HG02642 (cell line): ENCODE measurements at regions not wholly inside any gene's neighbourhood (a gene's known extent, or its start where the extent isn't known, plus 50 kb on each side); places are given as distances from the start of the nearest gene placed in this dataset.

Experiments
- ATAC-seq: cut with Tn5 transposase; IDR thresholded peaks from one replicate; pipeline ENCODE4 v1.9.1; 2021; ENCODE audit warnings: mild to moderate bottlenecking; ENCODE audit not compliant: unreplicated experiment, poor library complexity

- no peak for ATAC-seq
Observed at GRCh38 chr4:164509951-164510350, 244.0 kb upstream of the SMIM31 start.

- no peak for ATAC-seq
Observed at GRCh38 chr4:164512124-164512523, 241.8 kb upstream of the SMIM31 start.

GRCh38 chr4:164514765-164515164 is 239.2 kb upstream of the SMIM31 start:
- no peak for ATAC-seq

GRCh38 chr4:164524789-164525188 is 229.1 kb upstream of the SMIM31 start:
- ATAC-seq: no peak

- ATAC-seq: no peak
Observed at GRCh38 chr4:164526933-164527583, 226.9 kb upstream of the SMIM31 start.

DNA sequence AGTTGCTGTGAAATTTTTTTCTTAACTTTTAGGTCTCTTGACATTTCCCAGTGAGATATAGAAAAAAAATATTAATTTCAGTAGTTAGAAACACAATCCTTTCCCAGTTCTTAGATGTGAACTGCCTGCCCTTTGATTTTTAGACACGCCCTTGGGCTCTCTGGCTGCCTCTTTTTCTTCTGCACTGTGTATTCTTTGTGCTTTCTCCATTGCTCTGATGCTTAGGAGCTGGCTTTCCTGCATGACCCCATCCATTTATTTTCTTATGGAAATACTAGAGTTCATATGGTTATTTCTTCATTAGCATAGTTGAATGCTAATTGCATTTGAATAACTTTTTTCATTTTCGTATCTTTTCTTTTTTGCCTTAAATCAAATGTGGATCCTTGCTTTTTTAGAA is 224.9 kb upstream of the SMIM31 start:
- ATAC-seq: no peak

GRCh38 chr4:164529486-164529885 is 224.4 kb upstream of the SMIM31 start:
- no peak for ATAC-seq

DNA sequence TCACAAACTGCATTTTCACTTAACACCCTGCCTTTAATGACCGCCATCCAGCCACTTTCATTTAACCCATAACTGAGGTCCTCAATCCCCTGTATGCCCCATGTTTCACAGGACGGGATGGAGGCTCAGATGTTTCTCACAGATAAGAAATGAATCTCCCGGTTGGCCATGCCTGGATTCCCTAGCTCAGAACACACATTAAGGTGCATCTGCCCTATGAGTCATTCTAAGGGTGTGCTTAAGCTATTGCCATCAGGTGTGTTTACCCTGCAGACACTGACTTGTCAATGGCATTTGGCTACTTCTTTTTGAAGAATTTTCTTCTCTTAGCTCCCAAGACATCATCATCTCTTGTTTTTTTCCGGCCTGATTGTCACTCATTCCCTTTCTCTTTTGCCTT is 222.6 kb upstream of the SMIM31 start:
- ATAC-seq: no peak

GRCh38 chr4:164536814-164537213 is 217.1 kb upstream of the SMIM31 start:
- no peak for ATAC-seq

- no peak for ATAC-seq
Observed at GRCh38 chr4:164538097-164538496, 215.8 kb upstream of the SMIM31 start.

DNA sequence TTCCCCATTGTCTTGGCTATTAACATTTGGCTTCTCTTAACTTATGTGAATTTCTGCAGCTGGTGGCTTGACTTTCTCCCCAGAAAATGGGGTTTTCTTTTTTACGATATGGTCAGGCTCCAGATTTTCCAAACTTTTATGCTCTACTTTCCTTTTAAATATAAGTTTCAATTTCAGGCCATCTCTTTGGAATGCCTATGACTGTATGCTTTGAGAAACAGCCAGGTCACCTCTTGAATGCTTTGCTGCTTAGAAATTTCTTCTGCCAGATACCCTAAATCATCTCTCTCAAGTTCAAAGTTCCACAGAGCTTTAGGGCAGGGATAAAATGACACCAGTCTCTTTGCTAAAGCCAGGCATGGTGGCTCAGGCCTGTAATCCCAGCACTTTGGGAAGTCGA is 212.9 kb upstream of the SMIM31 start:
- ATAC-seq: no peak

DNA sequence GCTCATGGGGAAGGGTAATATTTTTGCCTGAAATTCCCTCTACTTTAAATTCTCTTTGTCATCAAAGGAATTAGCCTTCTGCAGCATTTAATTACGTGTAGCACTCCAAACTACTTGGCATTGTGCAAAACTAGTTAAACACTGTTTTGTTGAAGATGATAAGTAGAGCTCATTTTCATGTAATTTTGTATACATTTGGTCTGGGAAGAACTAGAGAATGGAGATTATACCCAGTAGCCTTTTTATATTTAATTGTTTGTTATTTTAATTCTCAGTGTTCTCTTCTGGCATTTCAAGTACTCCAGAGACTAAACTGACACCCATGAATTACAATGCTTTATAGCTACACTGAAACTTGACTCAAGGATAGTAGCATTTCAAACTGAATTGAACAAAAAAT is 211.5 kb upstream of the SMIM31 start:
- ATAC-seq: no peak

GRCh38 chr4:164550989-164551712 is 202.8 kb upstream of the SMIM31 start:
- no peak for ATAC-seq

DNA sequence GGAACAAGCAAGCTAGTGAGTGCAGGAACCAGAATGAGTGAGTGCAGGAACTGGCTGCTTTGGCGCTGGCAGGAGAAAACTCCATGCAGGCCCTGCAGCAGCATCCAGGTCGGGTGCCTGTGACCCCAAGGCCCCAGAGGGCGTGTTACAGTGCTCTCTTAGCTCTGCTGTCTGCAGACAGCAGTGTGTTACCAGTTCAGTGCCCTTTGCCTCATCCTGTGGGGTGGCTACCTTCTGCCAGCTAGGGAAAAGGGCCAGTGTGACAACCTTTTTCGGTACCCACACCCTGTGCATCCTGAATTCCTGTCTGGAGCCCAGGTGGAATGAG is 202.3 kb upstream of the SMIM31 start:
- ATAC-seq: no peak

- no peak for ATAC-seq
Observed at GRCh38 chr4:164571593-164572390, 182.1 kb upstream of the SMIM31 start.

DNA sequence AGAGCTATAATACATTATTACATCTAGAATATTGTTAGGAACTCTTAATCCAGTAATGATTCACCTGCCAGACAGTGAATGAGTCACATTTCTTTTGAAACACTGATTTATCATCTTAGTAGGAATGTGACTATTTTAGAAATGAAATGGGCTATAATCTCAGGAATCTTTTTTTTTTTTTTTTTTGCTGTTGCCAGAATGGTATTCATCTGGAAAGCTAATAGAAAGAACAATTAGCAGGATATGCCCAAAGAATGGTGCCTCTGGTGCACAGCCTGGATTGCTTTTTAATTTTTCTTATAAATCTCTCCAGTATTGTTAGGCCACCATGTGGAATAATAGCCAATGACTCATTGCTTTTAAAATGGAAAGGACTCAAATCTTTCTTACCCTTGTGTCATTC is 181.1 kb upstream of the SMIM31 start:
- ATAC-seq: no peak

GRCh38 chr4:164575861-164576260 is 178.1 kb upstream of the SMIM31 start:
- no peak for ATAC-seq

GRCh38 chr4:164579270-164579942 is 174.5 kb upstream of the SMIM31 start:
- ATAC-seq: no peak

DNA sequence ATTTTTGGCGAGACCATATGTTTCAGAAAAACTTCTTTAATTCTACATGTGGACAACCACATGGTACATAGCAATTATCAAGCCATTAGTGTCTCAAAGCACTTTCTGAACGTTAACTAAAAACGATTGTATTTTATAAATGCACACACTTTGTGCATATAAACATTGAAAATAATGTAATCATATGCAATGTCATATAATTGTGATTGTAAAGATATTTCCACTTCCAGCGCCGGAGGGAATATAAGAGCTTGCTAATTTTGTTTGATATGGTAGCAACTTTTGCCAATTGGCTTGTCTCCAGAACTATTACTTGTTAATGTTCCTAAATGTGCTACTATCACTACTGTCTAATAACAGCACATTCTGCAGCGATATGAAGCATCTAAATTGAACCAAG is 162.3 kb upstream of the SMIM31 start:
- no peak for ATAC-seq

- no peak for ATAC-seq
Observed at GRCh38 chr4:164595751-164596150, 158.2 kb upstream of the SMIM31 start.

- ATAC-seq: no peak
Observed at GRCh38 chr4:164596318-164596878, 157.5 kb upstream of the SMIM31 start.
